ENCODE measurements at regions not wholly inside any gene's neighbourhood (a gene's known extent, or its start where the extent isn't known, plus 50 kb on each side); places are given as distances from the start of the nearest gene placed in this dataset.

DNA sequence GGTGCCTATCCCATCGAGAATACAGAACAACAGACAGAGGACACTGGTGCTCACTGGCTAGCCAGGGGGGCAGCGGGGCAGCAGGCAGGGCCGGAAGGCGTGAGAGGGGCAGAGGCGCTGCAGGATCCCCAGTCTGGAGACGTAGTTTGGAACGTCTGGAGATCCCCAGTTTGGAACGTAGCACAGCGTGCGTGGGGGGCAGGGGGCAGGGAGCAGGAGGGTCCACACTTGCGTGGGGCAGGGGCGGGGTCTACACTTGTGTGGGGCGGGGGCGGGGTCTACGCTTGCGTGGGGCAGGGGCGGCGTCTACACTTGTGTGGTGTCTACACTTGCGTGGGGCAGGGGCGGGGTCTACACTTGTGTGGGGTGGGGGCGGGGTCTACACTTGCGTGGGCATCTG, 107.2 kb downstream of the DACT2 start:
- H3K9me3 ChIP-seq = no peaks in the 10 kb centered on the region
- no peak overlapping the region for H3K4me3 ChIP-seq
- intact Hi-C loops (cut with DNase I; ENCODE audit: low total_unique reads) = no loop called here
- H3K4me1 ChIP-seq = no peaks in the 10 kb centered on the region
- TF ChIP-seq POLR2A (IDR thresholded peaks at IDR 0.05) (no peak), POLR2AphosphoS5 (IDR thresholded peaks at IDR 0.05) (no peak), EP300 (IDR thresholded peaks at IDR 0.05) (no peak)
- TF ChIP-seq, protein P1, sequence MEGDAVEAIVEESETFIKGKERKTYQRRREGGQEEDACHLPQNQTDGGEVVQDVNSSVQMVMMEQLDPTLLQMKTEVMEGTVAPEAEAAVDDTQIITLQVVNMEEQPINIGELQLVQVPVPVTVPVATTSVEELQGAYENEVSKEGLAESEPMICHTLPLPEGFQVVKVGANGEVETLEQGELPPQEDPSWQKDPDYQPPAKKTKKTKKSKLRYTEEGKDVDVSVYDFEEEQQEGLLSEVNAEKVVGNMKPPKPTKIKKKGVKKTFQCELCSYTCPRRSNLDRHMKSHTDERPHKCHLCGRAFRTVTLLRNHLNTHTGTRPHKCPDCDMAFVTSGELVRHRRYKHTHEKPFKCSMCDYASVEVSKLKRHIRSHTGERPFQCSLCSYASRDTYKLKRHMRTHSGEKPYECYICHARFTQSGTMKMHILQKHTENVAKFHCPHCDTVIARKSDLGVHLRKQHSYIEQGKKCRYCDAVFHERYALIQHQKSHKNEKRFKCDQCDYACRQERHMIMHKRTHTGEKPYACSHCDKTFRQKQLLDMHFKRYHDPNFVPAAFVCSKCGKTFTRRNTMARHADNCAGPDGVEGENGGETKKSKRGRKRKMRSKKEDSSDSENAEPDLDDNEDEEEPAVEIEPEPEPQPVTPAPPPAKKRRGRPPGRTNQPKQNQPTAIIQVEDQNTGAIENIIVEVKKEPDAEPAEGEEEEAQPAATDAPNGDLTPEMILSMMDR (IDR thresholded peaks at IDR 0.05) = no peak
- H3K36me3 ChIP-seq = no peaks in the 10 kb centered on the region
- no peaks in the 10 kb centered on the region for H3K27me3 ChIP-seq
- no peak overlapping the region for H3K27ac ChIP-seq
- no peak for DNase-seq
- WGBS, 5 donors = 90 to 96% (median 93%) methylated on average over 17 to 22 of the region's 22 CpGs

DNA sequence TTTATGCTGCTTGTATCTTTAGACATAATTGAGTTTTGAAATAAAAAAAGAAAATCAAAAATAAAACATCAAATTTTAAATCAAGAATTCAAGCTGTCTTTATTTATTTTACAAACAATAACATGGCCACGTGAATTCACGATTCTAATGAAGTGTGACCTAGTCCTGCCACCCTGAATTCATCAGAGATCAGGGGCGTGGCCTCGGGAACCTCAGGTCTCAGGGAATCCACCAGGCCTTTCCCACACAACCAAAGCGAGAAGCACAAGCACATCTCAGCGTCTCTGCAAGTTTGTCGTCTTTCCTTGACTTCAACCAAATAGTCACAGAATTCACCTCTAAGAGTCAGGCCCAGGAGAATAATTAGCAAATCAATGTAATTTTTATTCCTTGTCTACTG, 107.9 kb downstream of the DACT2 start:
- no peaks in the 10 kb centered on the region for H3K4me1 ChIP-seq
- no peak overlapping the region for H3K27ac ChIP-seq
- TF ChIP-seq POLR2A (IDR thresholded peaks at IDR 0.05) (no peak), POLR2AphosphoS5 (IDR thresholded peaks at IDR 0.05) (no peak), EP300 (IDR thresholded peaks at IDR 0.05) (no peak)
- TF ChIP-seq, protein P1 (IDR thresholded peaks at IDR 0.05) = no peak
- intact Hi-C loops (cut with DNase I; ENCODE audit: low total_unique reads) = no loop called here
- no peaks in the 10 kb centered on the region for H3K36me3 ChIP-seq
- H3K4me3 ChIP-seq = no peak overlapping the region
- 81 to 89% (median 84%) methylated on average over 7 of the region's 7 CpGs for WGBS, 5 donors
- H3K9me3 ChIP-seq = no peaks in the 10 kb centered on the region
- H3K27me3 ChIP-seq = no peaks in the 10 kb centered on the region
- DNase-seq = no peak

- Histone ChIP-seq H3K9me3 (no peaks in the 10 kb centered on the region), H3K27ac (no peak overlapping the region), H3K36me3 (no peaks in the 10 kb centered on the region), H3K4me3 (no peak overlapping the region), H3K27me3 (no peaks in the 10 kb centered on the region), H3K4me1 (no peaks in the 10 kb centered on the region)
- TF ChIP-seq, protein P1 (IDR thresholded peaks at IDR 0.05) = no peak
- no peak for TF ChIP-seq POLR2AphosphoS5 (IDR thresholded peaks at IDR 0.05)
- no peak for DNase-seq
- intact Hi-C loops (cut with DNase I; ENCODE audit: low total_unique reads) = no loop called here
- WGBS, 5 donors = 74 to 87% (median 86%) methylated on average over 6 to 16 of the region's 16 CpGs
Measured at GRCh38 chr6:168210239-168211105, 109.1 kb downstream of the DACT2 start.

DNA sequence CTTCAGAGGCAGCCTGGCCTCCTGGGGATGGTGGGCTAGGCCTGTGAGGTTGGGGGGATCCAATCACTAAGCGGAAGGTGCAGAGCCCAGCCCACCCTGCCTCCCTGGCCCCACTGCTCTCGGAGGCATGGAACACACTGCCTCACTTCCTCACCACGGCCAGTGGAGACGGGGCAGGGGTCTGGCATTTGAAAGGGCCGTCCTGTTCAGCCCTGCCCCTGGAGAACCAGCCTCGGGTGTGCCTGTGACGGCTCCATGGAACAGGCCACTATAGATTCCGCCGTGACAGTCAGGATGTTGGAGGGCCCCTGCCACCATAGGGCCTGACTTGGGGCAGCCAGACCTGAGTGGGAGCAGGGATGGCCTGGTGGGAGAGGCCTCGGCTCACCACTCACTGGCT, 110.2 kb downstream of the DACT2 start:
- intact Hi-C loops (cut with DNase I; ENCODE audit: low total_unique reads) = no loop called here
- WGBS, 5 donors = 82 to 91% (median 85%) methylated on average over 10 of the region's 10 CpGs
- Histone ChIP-seq H3K36me3 (no peaks in the 10 kb centered on the region), H3K9me3 (no peaks in the 10 kb centered on the region), H3K27ac (no peak overlapping the region), H3K4me3 (no peak overlapping the region), H3K4me1 (no peaks in the 10 kb centered on the region), H3K27me3 (no peaks in the 10 kb centered on the region)
- TF ChIP-seq EP300 (IDR thresholded peaks at IDR 0.05) (no peak), POLR2A (IDR thresholded peaks at IDR 0.05) (no peak), POLR2AphosphoS5 (IDR thresholded peaks at IDR 0.05) (no peak)
- TF ChIP-seq, protein P1 (IDR thresholded peaks at IDR 0.05) = no peak
- no peak for DNase-seq

Measured in stomach (tissue), 8 donors.